OCI-LY3 (cell line): ENCODE measurements at regions not wholly inside any gene's neighbourhood (a gene's known extent, or its start where the extent isn't known, plus 50 kb on each side); places are given as distances from the start of the nearest gene placed in this dataset.

Experiments used
- CTCF ChIP-seq: fragments of 200-600, 300-600 bp; sonication (generic); IDR thresholded peaks from 2 replicates; pipeline ENCODE4 v1.5.1; 2014; ENCODE audit warnings: antibody characterized with exemption, low read length, low read depth
- EZH2phosphoT487 ChIP-seq: fragments of 200-600 bp; shearing (Covaris generic); IDR thresholded peaks from 2 replicates; pipeline ENCODE4 v1.6.1; 2018; ENCODE audit warnings: antibody characterized with exemption, mixed run types, low read depth

- TF ChIP-seq CTCF = no peak
- no peak for TF ChIP-seq EZH2phosphoT487
Observed at GRCh38 chr3:40689837-40690236, 165.1 kb downstream of the ZNF621 start.
